ENCODE measurements at regions not wholly inside any gene's neighbourhood (a gene's known extent, or its start where the extent isn't known, plus 50 kb on each side); places are given as distances from the start of the nearest gene placed in this dataset.

- BruUV-seq (replicated peaks) = TSS peak; percentile 89
These were observed 131.1 kb downstream of the RASSF10 start for GRCh38 chr11:13140028-13140870.

GRCh38 chr11:13140873-13141655, 131.9 kb downstream of the RASSF10 start:
- peaks cover 71% of the 10 kb centered on the region for H3K4me1 ChIP-seq

More at GRCh38 chr11:13140028-13140870, 131.1 kb downstream of the RASSF10 start:
- Mint-ChIP-seq H3K4me3 (ENCODE audit: unreplicated experiment) (peak overlapping the region; percentile 23), H3K27me3 (ENCODE audit: insufficient read depth, unreplicated experiment) (no peaks in the 10 kb centered on the region), H3K4me1 (ENCODE audit: low read depth, unreplicated experiment) (peaks cover 54% of the 10 kb centered on the region), H3K36me3 (ENCODE audit: insufficient read depth, unreplicated experiment) (peaks cover 5% of the 10 kb centered on the region), H3K27ac (ENCODE audit: unreplicated experiment) (peak overlapping the region; percentile 72), H3K9me3 (ENCODE audit: unreplicated experiment) (peaks cover 10% of the 10 kb centered on the region)
- ChIA-PET CTCF (interaction anchor here (1.1 kb wide), 1 partner anchor 12 kb away, joined by 3 read pairs; no protein-coding TSS in a partner anchor), POLR2A (no interaction called here)
- H3K4me1 ChIP-seq = peaks cover 78% of the 10 kb centered on the region
- no peak overlapping the region for H3K4me3 ChIP-seq (ENCODE audit: low read depth, low read length)
- no peaks in the 10 kb centered on the region for H3K27me3 ChIP-seq (replicated peaks; ENCODE audit: control insufficient read depth, insufficient read depth, low read length)
- intact Hi-C loops (cut with micrococcal nuclease; ENCODE audit: unreplicated experiment) = loop anchor here (2.0 kb wide), 2 partner anchors 25 to 131 kb away; partner anchors contain the start of gene RASSF10
- H3K9me3 ChIP-seq = peaks cover 8% of the 10 kb centered on the region
- DNase-seq = peak; percentile 89 to 95
- no peaks in the 10 kb centered on the region; the same call in 1 of the 2 replicates for H3K36me3 ChIP-seq (ENCODE audit: control insufficient read depth, insufficient read depth, low read length)
- TF ChIP-seq CTCF (IDR thresholded peaks at IDR 0.05; ENCODE audit: insufficient read depth in 1 of 2, low read depth in 1 of 2, low read length in 1 of 2, severe bottlenecking in 1 of 2, unreplicated experiment in 1 of 2) = no peak

More at GRCh38 chr11:13140873-13141655, 131.9 kb downstream of the RASSF10 start:
- Mint-ChIP-seq H3K27me3 (ENCODE audit: insufficient read depth, unreplicated experiment) (no peaks in the 10 kb centered on the region), H3K4me3 (ENCODE audit: unreplicated experiment) (peak overlapping the region; percentile 23), H3K36me3 (ENCODE audit: insufficient read depth, unreplicated experiment) (peaks cover 5% of the 10 kb centered on the region), H3K9me3 (ENCODE audit: unreplicated experiment) (peaks cover 10% of the 10 kb centered on the region), H3K4me1 (ENCODE audit: low read depth, unreplicated experiment) (peaks cover 52% of the 10 kb centered on the region), H3K27ac (ENCODE audit: unreplicated experiment) (peak overlapping the region; percentile 72)
- Histone ChIP-seq H3K9me3 (peaks cover 8% of the 10 kb centered on the region), H3K36me3 (ENCODE audit: control insufficient read depth, insufficient read depth, low read length) (no peaks in the 10 kb centered on the region; the same call in 1 of the 2 replicates), H3K4me3 (ENCODE audit: low read depth, low read length) (no peak overlapping the region), H3K27me3 (replicated peaks; ENCODE audit: control insufficient read depth, insufficient read depth, low read length) (no peaks in the 10 kb centered on the region)
- TF ChIP-seq CTCF (IDR thresholded peaks at IDR 0.05; ENCODE audit: insufficient read depth in 1 of 2, low read depth in 1 of 2, low read length in 1 of 2, severe bottlenecking in 1 of 2, unreplicated experiment in 1 of 2) = no peak
- POLR2A ChIA-PET = no interaction called here
- DNase-seq = no peak
- TSS peak; percentile 99 for BruUV-seq (replicated peaks)
- intact Hi-C loops (cut with micrococcal nuclease; ENCODE audit: unreplicated experiment) = loop anchor here (2.0 kb wide), 2 partner anchors 26 to 132 kb away; partner anchors contain the start of gene RASSF10
- CTCF ChIA-PET = interaction anchor here (1.1 kb wide), 1 partner anchor 11 kb away, joined by 3 read pairs; no protein-coding TSS in a partner anchor
